Gastroesophageal sphincter (tissue), 4 donors: ENCODE measurements at regions not wholly inside any gene's neighbourhood (a gene's known extent, or its start where the extent isn't known, plus 50 kb on each side); places are given as distances from the start of the nearest gene placed in this dataset.

Experiments used
- ATAC-seq: fragments of 150-250 bp; one replicate; pipeline ENCODE4 v1.9.1; 2016; ENCODE audit warnings: mild to moderate bottlenecking, moderate library complexity
- H3K27ac ChIP-seq, 4 donors: fragments of 200-600 bp; sonication (generic) in 3 of 4; 1 replicate in 3 of 4; 2 replicates in 1 of 4; pipeline ENCODE4 v1.5.1; 2016 to 2019
- H3K27me3 ChIP-seq: fragments of 200-600 bp; sonication (generic); one replicate; pipeline ENCODE4 v1.5.1; 2019
- H3K36me3 ChIP-seq, 2 donors: fragments of 200-600 bp; sonication (generic); one replicate each; pipeline ENCODE4 v1.5.1; 2019; ENCODE audit warnings: control low read depth in 1 of 2
- H3K4me1 ChIP-seq, 3 donors: fragments of 200-600 bp; sonication (generic); 1 replicate in 2 of 3; 2 replicates in 1 of 3; pipeline ENCODE4 v1.5.1; 2016 to 2019; ENCODE audit warnings: control low read depth in 2 of 3
- H3K4me3 ChIP-seq, 2 donors: fragments of 200-600 bp; sonication (generic); one replicate each; pipeline ENCODE4 v1.5.1; 2019; ENCODE audit warnings: mild to moderate bottlenecking in 1 of 2, moderate library complexity in 1 of 2
- H3K9me3 ChIP-seq, 3 donors: fragments of 200-600 bp; sonication (generic); one replicate each; pipeline ENCODE4 v1.5.1; 2017 to 2019; ENCODE audit warnings: control low read depth in 2 of 3
- CTCF ChIP-seq, 4 experiments: fragments of 200-600 bp in 2 of 4; fragments of 450-650 bp in 2 of 4; sonication (generic) in 1 of 4; IDR thresholded peaks; one replicate each; pipeline ENCODE4 v1.5.1; 2017 to 2019; ENCODE audit warnings: antibody characterized with exemption in 4 of 4, mild to moderate bottlenecking in 2 of 4, moderate library complexity in 2 of 4
- EP300 ChIP-seq: sonication (generic); formaldehyde crosslinking; IDR thresholded peaks from one replicate; pipeline ENCODE4 v1.6.1; 2017; ENCODE audit warnings: antibody characterized with exemption, mild to moderate bottlenecking
- POLR2A ChIP-seq, 2 donors: fragments of 450-650 bp; IDR thresholded peaks; one replicate each; pipeline ENCODE4 v1.6.1; 2017; ENCODE audit warnings: antibody characterized with exemption in 2 of 2, mild to moderate bottlenecking in 2 of 2, moderate library complexity in 1 of 2
- POLR2AphosphoS5 ChIP-seq: sonication (generic); formaldehyde crosslinking; IDR thresholded peaks from one replicate; pipeline ENCODE4 v1.6.1; 2017; ENCODE audit warnings: antibody characterized with exemption
- WGBS, 2 donors: methylation state at CpG; one replicate each; pipeline ENCODE4 v1.1.5; 2018; ENCODE audit warnings: low coverage in 1 of 2; 5-methylcytosine and 5-hydroxymethylcytosine counted together

GRCh38 chr10:58140691-58141347 is 126.9 kb downstream of the IPMK start:
- TF ChIP-seq CTCF (IDR thresholded peaks at IDR 0.05), result no peak
- no peak for TF ChIP-seq EP300
- TF ChIP-seq POLR2AphosphoS5, result no peak
- TF ChIP-seq POLR2A (IDR thresholded peaks at IDR 0.05), result no peak
- Histone ChIP-seq H3K4me3 (no peak overlapping the region), H3K36me3 (no peaks in the 10 kb centered on the region), H3K27ac (no peak overlapping the region), H3K4me1 (no peaks in the 10 kb centered on the region), H3K27me3 (peaks cover 5% of the 10 kb centered on the region), H3K9me3 (no peaks in the 10 kb centered on the region)
- WGBS, 2 donors, result 67 to 77% methylated on average over 4 to 5 of the region's 5 CpGs
- ATAC-seq, result no peak

GRCh38 chr10:58140054-58140453 is 127.6 kb downstream of the IPMK start:
- Histone ChIP-seq H3K4me3 (no peak overlapping the region), H3K36me3 (no peaks in the 10 kb centered on the region), H3K27ac (no peak overlapping the region), H3K4me1 (no peaks in the 10 kb centered on the region), H3K27me3 (peaks cover 5% of the 10 kb centered on the region), H3K9me3 (no peaks in the 10 kb centered on the region)
- no peak for ATAC-seq
- TF ChIP-seq CTCF (IDR thresholded peaks at IDR 0.05), result no peak
- TF ChIP-seq EP300, result no peak
- TF ChIP-seq POLR2AphosphoS5, result no peak
- TF ChIP-seq POLR2A (IDR thresholded peaks at IDR 0.05), result no peak
- WGBS, 2 donors, result 56 to 71% methylated on average over 2 of the region's 2 CpGs

GRCh38 chr10:58137813-58138212 is 129.9 kb downstream of the IPMK start:
- Histone ChIP-seq H3K36me3 (no peaks in the 10 kb centered on the region), H3K27me3 (peaks cover 5% of the 10 kb centered on the region), H3K9me3 (no peaks in the 10 kb centered on the region), H3K4me3 (no peak overlapping the region), H3K4me1 (no peaks in the 10 kb centered on the region), H3K27ac (no peak overlapping the region)
- no peak for ATAC-seq
- TF ChIP-seq CTCF (IDR thresholded peaks at IDR 0.05), result no peak
- no peak for TF ChIP-seq POLR2A (IDR thresholded peaks at IDR 0.05)
- no peak for TF ChIP-seq POLR2AphosphoS5
- no peak for TF ChIP-seq EP300
- WGBS, 2 donors, result 59 to 62% methylated on average over 5 of the region's 5 CpGs

- WGBS, 2 donors, result 77 to 81% methylated on average over 7 to 9 of the region's 9 CpGs
- ATAC-seq, result no peak
These were observed 152.3 kb downstream of the IPMK start for GRCh38 chr10:58115218-58116050.

More at GRCh38 chr10:58115218-58116050, 152.3 kb downstream of the IPMK start:
- Histone ChIP-seq H3K4me3 (no peak overlapping the region), H3K4me1 (no peaks in the 10 kb centered on the region), H3K9me3 (no peaks in the 10 kb centered on the region), H3K27ac (no peak overlapping the region), H3K36me3 (no peaks in the 10 kb centered on the region), H3K27me3 (no peaks in the 10 kb centered on the region)
- no peak for TF ChIP-seq EP300
- no peak for TF ChIP-seq POLR2A (IDR thresholded peaks at IDR 0.05)
- TF ChIP-seq POLR2AphosphoS5, result no peak
- no peak for TF ChIP-seq CTCF (IDR thresholded peaks at IDR 0.05)
